ENCODE measurements at regions not wholly inside any gene's neighbourhood (a gene's known extent, or its start where the extent isn't known, plus 50 kb on each side); places are given as distances from the start of the nearest gene placed in this dataset.

GRCh38 chr6:43965628-43966373 is 161.5 kb downstream of the MRPL14 start:
- DNase-seq: no peak

- DNase-seq: no peak
These were observed 162.3 kb downstream of the MRPL14 start for GRCh38 chr6:43964659-43965570.

- DNase-seq: no peak
These were observed 163.2 kb downstream of the MRPL14 start for GRCh38 chr6:43963877-43964658.

- DNase-seq: no peak
These were observed 164.0 kb downstream of the MRPL14 start for GRCh38 chr6:43963203-43963602.

GRCh38 chr6:43962458-43962857 is 164.8 kb downstream of the MRPL14 start:
- no peak for DNase-seq

GRCh38 chr6:43957273-43957672 is 170.0 kb downstream of the MRPL14 start:
- DNase-seq: no peak

GRCh38 chr6:43956478-43956877 is 170.8 kb downstream of the MRPL14 start:
- no peak for DNase-seq

- no peak for DNase-seq
These were observed 172.7 kb downstream of the MRPL14 start for GRCh38 chr6:43954311-43955131.

GRCh38 chr6:43953794-43954310 is 173.4 kb downstream of the MRPL14 start:
- DNase-seq: no peak

GRCh38 chr6:43953256-43953655 is 174.0 kb downstream of the MRPL14 start:
- no peak for DNase-seq

- no peak for DNase-seq
These were observed 174.5 kb downstream of the MRPL14 start for GRCh38 chr6:43952746-43953145.

GRCh38 chr6:43951756-43952675 is 175.2 kb downstream of the MRPL14 start:
- DNase-seq: no peak

- no peak for DNase-seq
These were observed 176.0 kb downstream of the MRPL14 start for GRCh38 chr6:43951063-43951755.

- DNase-seq: no peak
These were observed 176.6 kb downstream of the MRPL14 start for GRCh38 chr6:43950731-43951062.

GRCh38 chr6:43950051-43950605 is 177.1 kb downstream of the MRPL14 start:
- no peak for DNase-seq

- DNase-seq: no peak
These were observed 177.7 kb downstream of the MRPL14 start for GRCh38 chr6:43949551-43949991.

- DNase-seq: no peak
These were observed 178.4 kb downstream of the MRPL14 start for GRCh38 chr6:43948527-43949485.

GRCh38 chr6:43947860-43948259 is 177.8 kb downstream of the VEGFA start:
- no peak for DNase-seq

Measured in NCI-H1436 treated with DMSO at 0.1 percent for 48 hours (cell line).